Suppressor macrophage (primary cell): ENCODE measurements at regions not wholly inside any gene's neighbourhood (a gene's known extent, or its start where the extent isn't known, plus 50 kb on each side); places are given as distances from the start of the nearest gene placed in this dataset.
A peak's percentile ranks its signal among the peaks of the same experiment; 100 is the strongest.
"Not testable (repeated sequence)": the region's sequence is repeated elsewhere in the genome, so short reads cannot be mapped to it uniquely, and the experiment has no call there.

ENCODE experiments used
- DNase-seq, 4 experiments: peaks; one replicate each; pipeline ENCODE4 v3.0.0-alpha.2; 2020 to 2022

GRCh38 chr6:93749191-93749590 is 329.8 kb upstream of the EPHA7 start:
- no peak for DNase-seq

GRCh38 chr6:93746892-93747291 is 327.5 kb upstream of the EPHA7 start:
- no peak for DNase-seq

- DNase-seq, result no peak
These were observed 325.9 kb upstream of the EPHA7 start for GRCh38 chr6:93745306-93745705.

- DNase-seq, result no peak
These were observed 315.7 kb upstream of the EPHA7 start for GRCh38 chr6:93735099-93735498.

- no peak for DNase-seq
These were observed 311.9 kb upstream of the EPHA7 start for GRCh38 chr6:93731306-93731705.

GRCh38 chr6:93728150-93728549 is 308.8 kb upstream of the EPHA7 start:
- DNase-seq, result no peak

GRCh38 chr6:93727447-93727846 is 308.1 kb upstream of the EPHA7 start:
- DNase-seq, result no peak

- no peak for DNase-seq
These were observed 302.2 kb upstream of the EPHA7 start for GRCh38 chr6:93721386-93722048.

GRCh38 chr6:93713974-93714373 is 294.6 kb upstream of the EPHA7 start:
- no peak for DNase-seq

GRCh38 chr6:93703431-93703830 is 284.1 kb upstream of the EPHA7 start:
- DNase-seq, result no peak

GRCh38 chr6:93701526-93701925 is 282.2 kb upstream of the EPHA7 start:
- no peak for DNase-seq

GRCh38 chr6:93685494-93685893 is 266.1 kb upstream of the EPHA7 start:
- no peak for DNase-seq

GRCh38 chr6:93684339-93684738 is 265.0 kb upstream of the EPHA7 start:
- no peak for DNase-seq

GRCh38 chr6:93679836-93680235 is 260.5 kb upstream of the EPHA7 start:
- DNase-seq, result no peak

- DNase-seq, result no peak
These were observed 259.6 kb upstream of the EPHA7 start for GRCh38 chr6:93678841-93679454.

GRCh38 chr6:93677264-93677965 is 258.1 kb upstream of the EPHA7 start:
- DNase-seq, result no peak

GRCh38 chr6:93676581-93676980 is 257.2 kb upstream of the EPHA7 start:
- no peak for DNase-seq

GRCh38 chr6:93675856-93676417 is 256.6 kb upstream of the EPHA7 start:
- no peak for DNase-seq

GRCh38 chr6:93663111-93663510 is 243.8 kb upstream of the EPHA7 start:
- no peak for DNase-seq

- DNase-seq, result no peak
These were observed 235.2 kb upstream of the EPHA7 start for GRCh38 chr6:93654548-93654947.

GRCh38 chr6:93644611-93645010 is 225.3 kb upstream of the EPHA7 start:
- peak in 2 of 4 experiments; percentile 19 to 21 for DNase-seq

- no peak for DNase-seq
These were observed 219.8 kb upstream of the EPHA7 start for GRCh38 chr6:93639126-93639525.

- DNase-seq, result not testable (repeated sequence)
These were observed 217.8 kb upstream of the EPHA7 start for GRCh38 chr6:93636987-93637664.
